ENCODE measurements at regions not wholly inside any gene's neighbourhood (a gene's known extent, or its start where the extent isn't known, plus 50 kb on each side); places are given as distances from the start of the nearest gene placed in this dataset.

DNA sequence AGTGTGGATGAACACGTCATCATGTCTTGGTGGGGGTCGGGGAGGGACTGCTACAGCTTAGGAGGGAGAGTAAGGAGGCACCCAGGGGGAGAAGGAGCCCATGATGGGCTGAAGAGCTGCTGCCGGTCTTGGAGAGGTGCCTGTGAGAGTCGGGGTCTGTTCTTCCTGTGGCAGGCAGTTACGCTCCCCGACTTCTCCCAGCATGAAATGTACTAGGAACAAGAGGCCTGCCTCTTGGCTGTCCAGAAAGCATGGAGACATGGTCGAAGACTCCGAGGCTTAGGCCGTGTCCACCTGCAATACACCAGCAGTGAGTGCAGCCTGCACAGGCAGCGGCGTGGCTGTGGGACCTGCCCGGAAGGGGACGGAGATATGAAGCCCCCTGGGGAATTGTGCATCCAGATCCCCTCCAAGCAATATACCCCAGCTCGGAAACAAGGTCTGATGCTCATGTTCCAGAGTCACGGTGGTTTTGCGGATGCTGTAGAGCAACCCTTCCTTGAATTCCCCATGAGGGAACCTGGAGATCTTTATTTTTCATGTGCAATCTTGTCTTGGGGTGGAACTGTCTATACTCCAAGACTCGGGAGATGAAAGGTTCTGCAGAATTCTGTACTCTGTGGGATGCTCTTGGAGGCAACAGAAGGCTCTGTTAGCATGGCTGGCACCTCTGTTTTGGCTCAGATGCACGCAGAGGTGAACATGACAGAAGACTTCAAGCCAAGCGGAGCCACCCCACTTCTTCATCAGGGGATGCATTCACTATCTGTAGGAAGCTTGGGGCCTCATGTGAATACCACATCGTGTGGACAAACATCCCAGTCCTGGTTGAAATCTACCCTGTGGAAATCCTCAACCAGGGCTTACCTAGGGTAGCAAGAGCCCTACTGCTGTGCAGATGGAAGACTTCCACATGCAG is 374.9 kb upstream of the IRX4 start:
- no peak for FAIRE-seq
- no peaks in the 10 kb centered on the region for H4K20me1 ChIP-seq (ENCODE audit: insufficient read depth, low read length)
- H3K9me3 ChIP-seq (ENCODE audit: insufficient read depth, low read depth, low read length) = peaks cover 18% of the 10 kb centered on the region
- no peak overlapping the region for H3K9ac ChIP-seq (ENCODE audit: low read length)
- no peak overlapping the region for H3K27ac ChIP-seq (ENCODE audit: low read depth, low read length)
- no peaks in the 10 kb centered on the region for H3K27me3 ChIP-seq (ENCODE audit: insufficient read depth, low read length)
- no peaks in the 10 kb centered on the region for H3K79me2 ChIP-seq (ENCODE audit: insufficient read depth, low read length)
- no peaks in the 10 kb centered on the region for H3K36me3 Mint-ChIP-seq (ENCODE audit: low read depth, unreplicated experiment)
- no peak overlapping the region for H3K27ac Mint-ChIP-seq (ENCODE audit: unreplicated experiment)
- no peak overlapping the region for H3K4me3 ChIP-seq (ENCODE audit: insufficient read depth, low read depth, low read length)
- H2AFZ ChIP-seq (ENCODE audit: low read depth, low read length) = no peak overlapping the region
- H3K4me1 Mint-ChIP-seq (ENCODE audit: low read depth, unreplicated experiment) = no peaks in the 10 kb centered on the region
- no peak overlapping the region for H3K4me2 ChIP-seq (ENCODE audit: low read length)
- no peak for TF ChIP-seq EZH2 (IDR thresholded peaks at IDR 0.05; ENCODE audit: insufficient read depth, low read length)
- TF ChIP-seq, protein P1, sequence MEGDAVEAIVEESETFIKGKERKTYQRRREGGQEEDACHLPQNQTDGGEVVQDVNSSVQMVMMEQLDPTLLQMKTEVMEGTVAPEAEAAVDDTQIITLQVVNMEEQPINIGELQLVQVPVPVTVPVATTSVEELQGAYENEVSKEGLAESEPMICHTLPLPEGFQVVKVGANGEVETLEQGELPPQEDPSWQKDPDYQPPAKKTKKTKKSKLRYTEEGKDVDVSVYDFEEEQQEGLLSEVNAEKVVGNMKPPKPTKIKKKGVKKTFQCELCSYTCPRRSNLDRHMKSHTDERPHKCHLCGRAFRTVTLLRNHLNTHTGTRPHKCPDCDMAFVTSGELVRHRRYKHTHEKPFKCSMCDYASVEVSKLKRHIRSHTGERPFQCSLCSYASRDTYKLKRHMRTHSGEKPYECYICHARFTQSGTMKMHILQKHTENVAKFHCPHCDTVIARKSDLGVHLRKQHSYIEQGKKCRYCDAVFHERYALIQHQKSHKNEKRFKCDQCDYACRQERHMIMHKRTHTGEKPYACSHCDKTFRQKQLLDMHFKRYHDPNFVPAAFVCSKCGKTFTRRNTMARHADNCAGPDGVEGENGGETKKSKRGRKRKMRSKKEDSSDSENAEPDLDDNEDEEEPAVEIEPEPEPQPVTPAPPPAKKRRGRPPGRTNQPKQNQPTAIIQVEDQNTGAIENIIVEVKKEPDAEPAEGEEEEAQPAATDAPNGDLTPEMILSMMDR (IDR thresholded peaks at IDR 0.05; ENCODE audit: insufficient read depth, low read depth, low read length) = no peak
- H3K4me1 ChIP-seq (ENCODE audit: insufficient read depth, low read length) = no peaks in the 10 kb centered on the region
- no peaks in the 10 kb centered on the region for H3K9me3 Mint-ChIP-seq (ENCODE audit: unreplicated experiment)
- H3K36me3 ChIP-seq (ENCODE audit: insufficient read depth, low read length) = no peaks in the 10 kb centered on the region
- DNase-seq (ENCODE audit: low read depth) = no peak
- no peak overlapping the region for H3K4me3 Mint-ChIP-seq (ENCODE audit: unreplicated experiment)
- H3K27me3 Mint-ChIP-seq (ENCODE audit: low read depth, unreplicated experiment) = peaks cover 43% of the 10 kb centered on the region

GRCh38 chr5:2256691-2257280 is 374.1 kb upstream of the IRX4 start:
- TF ChIP-seq, protein P1 (IDR thresholded peaks at IDR 0.05; ENCODE audit: insufficient read depth, low read depth, low read length) = no peak
- TF ChIP-seq EZH2 (IDR thresholded peaks at IDR 0.05; ENCODE audit: insufficient read depth, low read length) = no peak
- Histone ChIP-seq H3K4me1 (ENCODE audit: insufficient read depth, low read length) (no peaks in the 10 kb centered on the region), H3K9me3 (ENCODE audit: insufficient read depth, low read depth, low read length) (peaks cover 17% of the 10 kb centered on the region), H3K79me2 (ENCODE audit: insufficient read depth, low read length) (no peaks in the 10 kb centered on the region), H4K20me1 (ENCODE audit: insufficient read depth, low read length) (no peaks in the 10 kb centered on the region), H3K36me3 (ENCODE audit: insufficient read depth, low read length) (no peaks in the 10 kb centered on the region), H3K9ac (ENCODE audit: low read length) (no peak overlapping the region), H3K27ac (ENCODE audit: low read depth, low read length) (no peak overlapping the region), H3K27me3 (ENCODE audit: insufficient read depth, low read length) (no peaks in the 10 kb centered on the region), H3K4me3 (ENCODE audit: insufficient read depth, low read depth, low read length) (no peak overlapping the region), H2AFZ (ENCODE audit: low read depth, low read length) (no peak overlapping the region), H3K4me2 (ENCODE audit: low read length) (no peak overlapping the region)
- H3K4me3 Mint-ChIP-seq (ENCODE audit: unreplicated experiment) = no peak overlapping the region
- no peak overlapping the region for H3K27ac Mint-ChIP-seq (ENCODE audit: unreplicated experiment)
- H3K4me1 Mint-ChIP-seq (ENCODE audit: low read depth, unreplicated experiment) = no peaks in the 10 kb centered on the region
- H3K27me3 Mint-ChIP-seq (ENCODE audit: low read depth, unreplicated experiment) = peaks cover 39% of the 10 kb centered on the region
- DNase-seq (ENCODE audit: low read depth) (no peak), FAIRE-seq (no peak)
- no peaks in the 10 kb centered on the region for H3K9me3 Mint-ChIP-seq (ENCODE audit: unreplicated experiment)
- H3K36me3 Mint-ChIP-seq (ENCODE audit: low read depth, unreplicated experiment) = no peaks in the 10 kb centered on the region

Measured in astrocyte (in vitro differentiated cells and primary cell).